SK-N-SH treated with all-trans-retinoic acid at 6 μM for 48 hours (cell line): ENCODE measurements at regions not wholly inside any gene's neighbourhood (a gene's known extent, or its start where the extent isn't known, plus 50 kb on each side); places are given as distances from the start of the nearest gene placed in this dataset.

Experiments used
- ATAC-seq: fragments of 200-7000 bp; cut with Tn5 transposase; 3 replicates; pipeline ENCODE4 v1.9.1; 2020; ENCODE audit warnings: mild to moderate bottlenecking, moderate library complexity
- ARNTL ChIP-seq: fragments of 450-650 bp; formaldehyde crosslinking; IDR thresholded peaks from 2 replicates; pipeline ENCODE4 v1.5.0; 2020; ENCODE audit warnings: low read depth, mild to moderate bottlenecking, moderate library complexity, borderline replicate concordance
- BACH2 ChIP-seq: fragments of 250-450 bp; sonication (Bioruptor Pico); IDR thresholded peaks from 2 replicates; pipeline ENCODE4 v1.9.0; 2021; ENCODE audit warnings: mild to moderate bottlenecking, borderline replicate concordance
- CSDC2 ChIP-seq: fragments of 250-450 bp; sonication (Bioruptor Pico); IDR thresholded peaks from 2 replicates; pipeline ENCODE4 v1.5.0; 2020; ENCODE audit warnings: mild to moderate bottlenecking, moderate library complexity
- ESRRG ChIP-seq: fragments of 250-450 bp; sonication (Bioruptor Pico); IDR thresholded peaks from 2 replicates; pipeline ENCODE4 v1.6.1; 2021; ENCODE audit warnings: mild to moderate bottlenecking
- GLIS3 ChIP-seq: fragments of 250-450 bp; sonication (Bioruptor Pico); IDR thresholded peaks from 2 replicates; pipeline ENCODE4 v1.5.0; 2020; ENCODE audit warnings: mild to moderate bottlenecking, moderate library complexity
- ISL1 ChIP-seq: fragments of 250-450 bp; sonication (Bioruptor Pico); IDR thresholded peaks from 2 replicates; pipeline ENCODE4 v2.1.2; 2022; ENCODE audit warnings: mild to moderate bottlenecking, moderate library complexity
- OSR1 ChIP-seq: fragments of 250-450 bp; sonication (Bioruptor Pico); IDR thresholded peaks from 2 replicates; pipeline ENCODE4 v1.8.0; 2022; ENCODE audit warnings: moderate library complexity, mild to moderate bottlenecking, inconsistent platforms
- PATZ1 ChIP-seq: fragments of 250-450 bp; sonication (Bioruptor Pico); IDR thresholded peaks from 2 replicates; pipeline ENCODE4 v1.8.0; 2020; ENCODE audit warnings: mild to moderate bottlenecking, moderate library complexity, borderline replicate concordance
- POU6F1 ChIP-seq: fragments of 250-450 bp; sonication (Bioruptor Pico); IDR thresholded peaks from 2 replicates; pipeline ENCODE4 v1.8.0; 2021; ENCODE audit warnings: low read depth, mild to moderate bottlenecking, moderate library complexity, borderline replicate concordance
- PPARA ChIP-seq: fragments of 250-450 bp; sonication (Bioruptor Pico); IDR thresholded peaks from 2 replicates; pipeline ENCODE4 v1.5.0; 2020; ENCODE audit warnings: mild to moderate bottlenecking, borderline replicate concordance
- RARB ChIP-seq: fragments of 250-450 bp; sonication (Bioruptor Pico); IDR thresholded peaks from 2 replicates; pipeline ENCODE4 v1.8.0; 2021; ENCODE audit warnings: mild to moderate bottlenecking, moderate library complexity
- SNAI2 ChIP-seq: fragments of 250-450 bp; sonication (Bioruptor Pico); IDR thresholded peaks from 2 replicates; pipeline ENCODE4 v1.5.0; 2020; ENCODE audit warnings: mild to moderate bottlenecking, moderate library complexity
- TCF4 ChIP-seq: fragments of 250-450 bp; sonication (Bioruptor Pico); IDR thresholded peaks from 2 replicates; pipeline ENCODE4 v1.8.0; 2021; ENCODE audit warnings: mild to moderate bottlenecking, moderate library complexity, borderline replicate concordance
- TOX ChIP-seq: fragments of 250-450 bp; sonication (Bioruptor Pico); IDR thresholded peaks from 2 replicates; pipeline ENCODE4 v1.8.0; 2021; ENCODE audit warnings: mild to moderate bottlenecking, moderate library complexity, borderline replicate concordance
- ZC3H10 ChIP-seq: fragments of 250-450 bp; sonication (Bioruptor Pico); IDR thresholded peaks from 2 replicates; pipeline ENCODE4 v1.5.1; 2021; ENCODE audit warnings: mild to moderate bottlenecking, moderate library complexity
- ZFP3 ChIP-seq: fragments of 250-450 bp; sonication (Bioruptor Pico); IDR thresholded peaks from 2 replicates; pipeline ENCODE4 v1.5.0; 2020; ENCODE audit warnings: mild to moderate bottlenecking, moderate library complexity
- ZFP30 ChIP-seq: fragments of 450-650 bp; formaldehyde crosslinking; IDR thresholded peaks from 2 replicates; pipeline ENCODE4 v1.5.0; 2022; ENCODE audit warnings: mild to moderate bottlenecking, moderate library complexity
- ZNF565 ChIP-seq: fragments of 450-650 bp; formaldehyde crosslinking; conservative IDR thresholded peaks from 2 replicates; pipeline ENCODE4 v1.5.0; 2020; ENCODE audit warnings: low read depth, mild to moderate bottlenecking, moderate library complexity
- ZNF70 ChIP-seq: fragments of 450-650 bp; formaldehyde crosslinking; IDR thresholded peaks from 2 replicates; pipeline ENCODE4 v1.5.0; 2020; ENCODE audit warnings: mild to moderate bottlenecking, moderate library complexity
- TF ChIP-seq, protein P1 (sequence below): fragments of 250-450 bp; sonication (Bioruptor Pico); IDR thresholded peaks from 2 replicates; pipeline ENCODE4 v1.5.0; 2020; ENCODE audit warnings: mild to moderate bottlenecking, moderate library complexity

DNA sequence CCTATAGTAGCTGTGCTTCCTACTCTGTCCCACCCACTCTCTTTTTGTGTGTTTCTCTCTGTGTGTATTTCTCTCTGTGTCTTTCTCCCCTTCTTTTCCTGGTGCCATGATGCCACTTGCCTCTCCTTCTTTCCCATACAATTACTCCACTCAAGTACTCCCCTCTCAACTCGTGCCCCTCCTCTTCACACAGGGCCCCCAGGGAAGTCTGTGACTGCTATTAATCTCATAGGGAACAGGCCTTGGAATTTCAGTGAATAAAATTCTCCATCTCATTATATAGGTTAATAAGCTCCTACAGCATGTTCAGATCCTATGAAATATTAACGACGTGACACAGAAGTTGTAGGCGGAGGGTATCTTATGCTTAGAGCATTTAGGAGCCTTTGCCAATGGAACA lies 205.9 kb upstream of the EPHA4 start (continued):
- TF ChIP-seq SNAI2, result no peak
- no peak for TF ChIP-seq TOX (CRISPR knock-in tag)
- TF ChIP-seq ZFP3 (CRISPR knock-in tag), result no peak
- no peak for TF ChIP-seq ZC3H10 (CRISPR knock-in tag)
- TF ChIP-seq ZFP30 (CRISPR knock-in tag), result no peak
- TF ChIP-seq CSDC2 (CRISPR knock-in tag), result no peak
- TF ChIP-seq ARNTL (CRISPR knock-in tag), result no peak
- TF ChIP-seq PPARA (CRISPR knock-in tag), result no peak
- TF ChIP-seq ESRRG (CRISPR knock-in tag), result no peak

GRCh38 chr2:221777119-221777518 lies 205.0 kb upstream of the EPHA4 start:
- TF ChIP-seq ZC3H10 (CRISPR knock-in tag) (no peak), SNAI2 (no peak), ARNTL (CRISPR knock-in tag) (no peak)
- no peak for ATAC-seq

DNA sequence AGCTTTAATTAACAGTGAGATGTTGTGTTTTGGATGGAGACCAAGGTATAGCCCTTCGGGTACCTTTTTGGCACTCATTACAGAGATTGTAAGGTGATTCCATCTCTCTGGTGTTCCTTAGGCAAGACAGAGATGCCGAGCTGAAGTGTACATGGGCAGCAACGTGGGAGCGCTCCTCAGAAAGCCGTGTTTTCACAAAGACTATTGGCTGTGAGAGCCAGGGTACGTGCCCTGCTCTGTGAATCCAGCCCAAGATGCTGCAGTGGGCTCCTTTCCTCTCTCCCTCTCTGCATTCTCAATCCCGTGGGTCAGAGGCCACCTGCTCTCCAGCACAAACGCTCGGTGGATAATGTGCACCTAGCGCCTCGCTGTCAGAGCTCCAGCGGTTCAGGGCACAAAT lies 203.0 kb upstream of the EPHA4 start:
- TF ChIP-seq, protein P1, sequence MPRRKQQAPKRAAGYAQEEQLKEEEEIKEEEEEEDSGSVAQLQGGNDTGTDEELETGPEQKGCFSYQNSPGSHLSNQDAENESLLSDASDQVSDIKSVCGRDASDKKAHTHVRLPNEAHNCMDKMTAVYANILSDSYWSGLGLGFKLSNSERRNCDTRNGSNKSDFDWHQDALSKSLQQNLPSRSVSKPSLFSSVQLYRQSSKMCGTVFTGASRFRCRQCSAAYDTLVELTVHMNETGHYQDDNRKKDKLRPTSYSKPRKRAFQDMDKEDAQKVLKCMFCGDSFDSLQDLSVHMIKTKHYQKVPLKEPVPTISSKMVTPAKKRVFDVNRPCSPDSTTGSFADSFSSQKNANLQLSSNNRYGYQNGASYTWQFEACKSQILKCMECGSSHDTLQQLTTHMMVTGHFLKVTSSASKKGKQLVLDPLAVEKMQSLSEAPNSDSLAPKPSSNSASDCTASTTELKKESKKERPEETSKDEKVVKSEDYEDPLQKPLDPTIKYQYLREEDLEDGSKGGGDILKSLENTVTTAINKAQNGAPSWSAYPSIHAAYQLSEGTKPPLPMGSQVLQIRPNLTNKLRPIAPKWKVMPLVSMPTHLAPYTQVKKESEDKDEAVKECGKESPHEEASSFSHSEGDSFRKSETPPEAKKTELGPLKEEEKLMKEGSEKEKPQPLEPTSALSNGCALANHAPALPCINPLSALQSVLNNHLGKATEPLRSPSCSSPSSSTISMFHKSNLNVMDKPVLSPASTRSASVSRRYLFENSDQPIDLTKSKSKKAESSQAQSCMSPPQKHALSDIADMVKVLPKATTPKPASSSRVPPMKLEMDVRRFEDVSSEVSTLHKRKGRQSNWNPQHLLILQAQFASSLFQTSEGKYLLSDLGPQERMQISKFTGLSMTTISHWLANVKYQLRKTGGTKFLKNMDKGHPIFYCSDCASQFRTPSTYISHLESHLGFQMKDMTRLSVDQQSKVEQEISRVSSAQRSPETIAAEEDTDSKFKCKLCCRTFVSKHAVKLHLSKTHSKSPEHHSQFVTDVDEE (CRISPR knock-in tag), result no peak
- TF ChIP-seq ZC3H10 (CRISPR knock-in tag), result no peak
- no peak for TF ChIP-seq RARB
- TF ChIP-seq PPARA (CRISPR knock-in tag), result no peak
- TF ChIP-seq TOX (CRISPR knock-in tag), result no peak
- TF ChIP-seq ZNF70 (CRISPR knock-in tag), result no peak
- TF ChIP-seq GLIS3 (CRISPR knock-in tag), result no peak
- no peak for TF ChIP-seq PATZ1 (CRISPR knock-in tag)
- TF ChIP-seq, all 23 proteins: peak for 0
- ATAC-seq, result no peak

DNA sequence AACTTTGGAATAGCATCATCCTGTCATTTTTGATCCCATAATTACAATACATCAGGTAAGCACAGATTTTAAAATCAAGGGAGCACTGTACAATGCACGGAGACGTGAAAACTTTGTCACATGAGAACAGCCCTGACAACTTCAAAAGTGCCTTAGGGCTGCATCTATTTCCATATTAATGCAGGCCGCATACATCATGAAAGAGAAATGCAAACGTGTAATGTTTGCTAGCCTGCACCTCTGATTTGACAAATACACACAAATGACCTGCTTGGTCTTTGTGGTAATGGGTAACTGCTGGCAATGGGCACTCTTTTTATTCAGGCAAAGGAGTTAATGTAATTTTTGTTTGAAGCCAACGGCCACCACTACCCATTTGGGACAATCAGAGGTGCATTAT lies 202.0 kb upstream of the EPHA4 start:
- ATAC-seq, result no peak
- TF ChIP-seq RARB, result no peak
- no peak for TF ChIP-seq OSR1 (CRISPR knock-in tag)
- TF ChIP-seq ARNTL (CRISPR knock-in tag), result no peak
- TF ChIP-seq ZNF70 (CRISPR knock-in tag), result no peak
- no peak for TF ChIP-seq GLIS3 (CRISPR knock-in tag)
- no peak for TF ChIP-seq ZFP3 (CRISPR knock-in tag)
- TF ChIP-seq POU6F1 (CRISPR knock-in tag), result no peak
- no peak for TF ChIP-seq ISL1 (CRISPR knock-in tag)
- no peak for TF ChIP-seq PATZ1 (CRISPR knock-in tag)
- TF ChIP-seq, protein P1 (CRISPR knock-in tag), result no peak
- TF ChIP-seq ZNF565 (CRISPR knock-in tag), result no peak
- TF ChIP-seq ESRRG (CRISPR knock-in tag), result no peak
- no peak for TF ChIP-seq TCF4 (CRISPR knock-in tag)
- no peak for TF ChIP-seq BACH2
- TF ChIP-seq ZC3H10 (CRISPR knock-in tag), result no peak
